ENCODE measurements at regions not wholly inside any gene's neighbourhood (a gene's known extent, or its start where the extent isn't known, plus 50 kb on each side); places are given as distances from the start of the nearest gene placed in this dataset.

- TF ChIP-seq EZH2phosphoT487 (IDR thresholded peaks at IDR 0.05; ENCODE audit: borderline replicate concordance, low read length) = no peak
- TF ChIP-seq, protein P1, sequence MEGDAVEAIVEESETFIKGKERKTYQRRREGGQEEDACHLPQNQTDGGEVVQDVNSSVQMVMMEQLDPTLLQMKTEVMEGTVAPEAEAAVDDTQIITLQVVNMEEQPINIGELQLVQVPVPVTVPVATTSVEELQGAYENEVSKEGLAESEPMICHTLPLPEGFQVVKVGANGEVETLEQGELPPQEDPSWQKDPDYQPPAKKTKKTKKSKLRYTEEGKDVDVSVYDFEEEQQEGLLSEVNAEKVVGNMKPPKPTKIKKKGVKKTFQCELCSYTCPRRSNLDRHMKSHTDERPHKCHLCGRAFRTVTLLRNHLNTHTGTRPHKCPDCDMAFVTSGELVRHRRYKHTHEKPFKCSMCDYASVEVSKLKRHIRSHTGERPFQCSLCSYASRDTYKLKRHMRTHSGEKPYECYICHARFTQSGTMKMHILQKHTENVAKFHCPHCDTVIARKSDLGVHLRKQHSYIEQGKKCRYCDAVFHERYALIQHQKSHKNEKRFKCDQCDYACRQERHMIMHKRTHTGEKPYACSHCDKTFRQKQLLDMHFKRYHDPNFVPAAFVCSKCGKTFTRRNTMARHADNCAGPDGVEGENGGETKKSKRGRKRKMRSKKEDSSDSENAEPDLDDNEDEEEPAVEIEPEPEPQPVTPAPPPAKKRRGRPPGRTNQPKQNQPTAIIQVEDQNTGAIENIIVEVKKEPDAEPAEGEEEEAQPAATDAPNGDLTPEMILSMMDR (IDR thresholded peaks at IDR 0.05; ENCODE audit: low read depth, low read length, poor library complexity, severe bottlenecking) = no peak
These were observed 302.3 kb upstream of the AUTS2 start for GRCh38 chr7:69295977-69296376.

All from DOHH2 (cell line).